NB4 (cell line): ENCODE measurements at regions not wholly inside any gene's neighbourhood (a gene's known extent, or its start where the extent isn't known, plus 50 kb on each side); places are given as distances from the start of the nearest gene placed in this dataset.
A peak's percentile ranks its signal among the peaks of the same experiment; 100 is the strongest.
"Not testable (repeated sequence)": the region's sequence is repeated elsewhere in the genome, so short reads cannot be mapped to it uniquely, and the experiment has no call there.

Source experiments
- DNase-seq: peaks from one replicate; pipeline ENCODE4 v3.0.0; 2010; ENCODE audit warnings: low read depth
- H3K4me3 ChIP-seq: one replicate; pipeline ENCODE4 v1.5.1; 2011; ENCODE audit warnings: mild to moderate bottlenecking, low read depth, low read length, moderate library complexity
- CTCF ChIP-seq: IDR thresholded peaks from one replicate; pipeline ENCODE4 v1.5.1; 2012; ENCODE audit warnings: low read depth, low read length
- MAX ChIP-seq: IDR thresholded peaks from 2 replicates; pipeline ENCODE4 v1.6.1; 2011; ENCODE audit warnings: low read depth, low read length
- MYC ChIP-seq: IDR thresholded peaks from 2 replicates; pipeline ENCODE4 v1.6.1; 2011; ENCODE audit warnings: low read depth, low read length
- POLR2A ChIP-seq: IDR thresholded peaks from 2 replicates; pipeline ENCODE4 v1.6.1; 2011; ENCODE audit warnings: mild to moderate bottlenecking; ENCODE audit not compliant: insufficient read length; ENCODE audit errors: extremely low read depth

GRCh38 chr20:1735417-1736089 is 78.0 kb upstream of the SIRPG start:
- H3K4me3 ChIP-seq: no peak overlapping the region
- DNase-seq: no peak
- no peak for TF ChIP-seq MYC
- TF ChIP-seq CTCF: no peak
- no peak for TF ChIP-seq MAX
- TF ChIP-seq POLR2A: no peak

GRCh38 chr20:1734269-1734858 is 76.8 kb upstream of the SIRPG start:
- no peak for TF ChIP-seq MYC
- no peak for TF ChIP-seq CTCF
- no peak overlapping the region for H3K4me3 ChIP-seq
- DNase-seq: peak; percentile 72

- DNase-seq, H3K4me3 ChIP-seq: not testable (repeated sequence)
Observed at GRCh38 chr20:1731828-1732375, 74.3 kb upstream of the SIRPG start.

GRCh38 chr20:1730981-1731711 is 73.6 kb upstream of the SIRPG start:
- H3K4me3 ChIP-seq, DNase-seq: not testable (repeated sequence)

GRCh38 chr20:1727303-1727702 is 69.7 kb upstream of the SIRPG start:
- not testable (repeated sequence) for H3K4me3 ChIP-seq, DNase-seq

- H3K4me3 ChIP-seq: no peak overlapping the region
- TF ChIP-seq MYC (no peak), MAX (no peak), POLR2A (no peak), CTCF (no peak)
- no peak for DNase-seq
Observed at GRCh38 chr20:1724901-1725300, 67.3 kb upstream of the SIRPG start.

GRCh38 chr20:1722513-1723050 is 65.0 kb upstream of the SIRPG start:
- no peak overlapping the region for H3K4me3 ChIP-seq
- peak; percentile 21 for DNase-seq
- TF ChIP-seq MYC (no peak), POLR2A (no peak), MAX (peak; percentile 58; the same call in 1 of the 2 replicates)
